Renal cortical epithelial cell (primary cell): ENCODE measurements at regions not wholly inside any gene's neighbourhood (a gene's known extent, or its start where the extent isn't known, plus 50 kb on each side); places are given as distances from the start of the nearest gene placed in this dataset.
"Not testable (repeated sequence)": the region's sequence is repeated elsewhere in the genome, so short reads cannot be mapped to it uniquely, and the experiment has no call there.

ENCODE experiments used
- DNase-seq: peaks from one replicate; pipeline ENCODE4 v3.0.0-alpha.2; 2011; ENCODE audit warnings: low read depth

DNA sequence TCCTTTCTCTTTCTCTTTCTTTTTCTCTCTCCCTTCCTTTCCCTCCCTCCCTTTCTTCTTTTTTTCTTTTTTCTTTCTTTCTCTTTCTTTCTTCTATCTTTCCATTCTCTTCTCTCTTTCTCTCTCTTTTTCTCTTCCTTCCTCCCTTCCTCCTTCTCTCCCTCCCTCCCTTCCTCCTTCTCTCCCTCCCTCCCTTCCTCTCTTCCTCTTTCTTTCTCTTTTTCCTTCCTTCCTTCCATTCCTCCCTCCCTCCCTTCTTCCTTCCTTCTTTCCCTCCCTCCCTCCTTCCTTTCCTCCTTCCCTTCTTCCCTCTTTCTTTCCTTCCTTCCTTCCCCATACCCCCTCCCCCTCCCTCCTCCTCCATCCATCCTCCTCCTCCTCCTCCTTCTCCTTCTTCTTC lies 243.3 kb upstream of the CTNND2 start:
- no peak for DNase-seq

DNA sequence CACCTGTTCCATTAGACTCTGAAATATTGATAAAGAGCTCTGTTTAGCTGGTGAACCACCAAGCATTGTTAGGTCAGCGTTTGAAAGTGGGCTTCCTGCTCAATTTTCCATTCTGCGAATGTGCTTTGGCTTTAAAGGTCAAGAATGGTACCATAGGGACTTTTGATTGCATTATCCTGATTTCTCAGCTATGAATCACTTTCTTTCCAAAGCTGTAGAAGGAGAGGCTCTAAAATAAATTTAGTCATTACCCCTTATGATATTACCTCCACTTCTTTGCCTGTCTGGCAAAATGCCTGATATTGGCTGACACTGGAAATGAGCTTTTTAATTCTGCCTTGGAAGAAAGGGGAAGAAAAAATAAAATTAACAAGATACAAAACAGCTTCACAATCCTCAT lies 237.2 kb upstream of the CTNND2 start:
- no peak for DNase-seq

DNA sequence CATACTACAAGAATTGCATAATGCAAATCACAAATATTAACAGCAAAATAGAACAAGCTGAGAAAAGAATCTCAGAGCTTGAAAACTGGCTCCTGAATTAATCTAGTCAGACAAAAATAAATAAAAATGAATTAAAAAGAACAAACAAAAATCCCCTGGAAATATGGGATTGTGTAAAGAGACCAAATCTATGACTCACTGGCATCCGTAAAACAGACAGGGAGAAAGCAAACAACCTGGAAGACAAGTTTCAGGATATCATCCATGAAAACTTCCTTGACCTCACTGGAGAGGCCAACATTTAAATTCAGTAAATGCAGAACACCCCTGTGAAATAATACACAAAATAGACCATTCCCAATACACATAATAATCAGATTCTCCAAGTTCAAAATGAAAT lies 229.3 kb upstream of the CTNND2 start:
- no peak for DNase-seq

DNA sequence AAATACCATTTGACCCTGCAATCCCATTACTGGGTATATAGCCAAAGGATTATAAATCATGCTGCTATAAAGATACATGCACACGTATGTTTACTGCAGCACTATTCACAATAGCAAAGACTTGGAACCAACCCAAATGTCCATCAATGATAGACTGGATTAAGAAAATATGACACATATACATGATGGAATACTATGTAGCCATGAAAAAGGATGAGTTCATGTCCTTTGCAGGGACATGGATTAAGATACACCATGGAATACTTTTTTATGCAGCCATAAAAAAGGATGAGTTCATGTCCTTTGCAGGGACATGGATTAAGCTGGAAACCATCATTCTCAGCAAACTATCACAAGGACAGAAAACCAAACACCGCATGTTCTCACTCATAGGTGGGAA lies 226.8 kb upstream of the CTNND2 start:
- DNase-seq = not testable (repeated sequence)

DNA sequence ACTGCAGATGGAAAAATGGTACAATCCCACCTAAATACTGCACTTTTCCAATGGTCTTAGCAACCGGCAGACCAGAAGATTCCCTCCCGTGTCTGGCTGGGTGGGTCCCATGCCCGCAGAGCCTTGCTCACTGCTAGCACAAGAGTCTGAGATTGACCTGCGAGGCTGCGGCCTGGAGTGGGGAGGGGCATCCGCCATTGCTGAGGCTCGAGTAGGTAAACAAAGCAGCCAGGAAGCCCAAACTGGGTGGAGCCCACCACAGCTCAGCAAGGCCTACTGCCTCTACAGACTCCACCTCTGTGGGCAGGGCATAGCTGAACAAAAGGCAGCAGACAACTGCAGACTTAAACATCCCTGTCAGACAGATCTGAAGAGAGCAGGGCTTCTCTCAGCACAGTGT lies 221.6 kb upstream of the CTNND2 start:
- DNase-seq = no peak

DNA sequence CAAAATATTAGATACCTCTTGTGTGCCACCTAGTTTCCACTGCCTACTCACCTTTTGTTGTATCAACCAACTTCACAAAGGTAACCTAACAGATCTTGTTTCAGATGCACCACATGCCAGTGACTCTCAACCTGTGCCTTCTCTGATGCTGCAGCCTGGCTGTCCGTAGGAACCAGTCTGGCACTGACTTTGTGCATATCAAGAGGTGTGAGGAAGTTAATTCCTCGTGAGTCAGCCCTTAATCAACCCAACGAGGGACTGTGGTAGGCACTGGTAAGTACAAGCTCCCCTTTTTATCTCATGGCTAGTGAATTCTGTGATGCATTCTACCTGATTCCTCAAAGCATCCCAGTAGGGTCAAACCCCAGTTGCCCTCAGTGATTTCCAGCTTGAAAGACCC lies 215.4 kb upstream of the CTNND2 start:
- no peak for DNase-seq

DNA sequence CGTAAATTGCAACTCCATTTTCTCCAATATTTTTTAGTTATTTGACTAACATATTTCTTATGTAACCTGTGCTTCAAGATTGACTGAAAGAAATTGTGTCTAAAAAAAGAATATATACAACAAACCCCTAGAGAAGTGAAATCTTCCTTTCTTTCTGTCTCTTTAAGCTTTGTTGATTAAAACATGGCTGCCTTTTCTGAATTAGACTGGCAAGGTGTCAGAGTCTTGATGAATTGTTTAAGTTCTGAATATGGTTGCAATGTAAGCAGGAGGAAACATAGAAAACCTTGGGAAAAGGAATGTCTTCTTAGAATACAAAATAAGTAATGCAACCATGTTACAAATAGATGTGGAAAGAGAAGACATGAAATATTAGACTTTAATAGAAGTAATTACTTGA lies 209.8 kb upstream of the CTNND2 start:
- DNase-seq = no peak

DNA sequence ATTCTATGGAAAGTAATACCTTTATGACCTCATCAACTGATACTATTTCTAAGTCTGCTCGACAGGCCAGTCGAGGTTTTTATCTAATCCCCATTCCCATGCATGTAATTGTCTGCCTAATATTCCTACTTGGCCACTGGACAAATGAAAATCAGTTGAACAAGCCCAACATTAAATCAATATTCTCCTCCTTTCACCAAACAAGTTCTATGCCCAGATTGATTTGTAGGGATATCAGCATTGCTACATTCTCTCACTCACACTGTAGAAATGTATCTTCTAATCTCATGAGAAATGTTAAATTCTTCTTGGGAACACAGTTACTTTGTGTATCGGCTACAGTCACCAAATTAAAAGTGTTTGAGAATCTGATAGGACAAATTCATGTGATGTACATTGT lies 208.8 kb upstream of the CTNND2 start:
- DNase-seq = no peak

DNA sequence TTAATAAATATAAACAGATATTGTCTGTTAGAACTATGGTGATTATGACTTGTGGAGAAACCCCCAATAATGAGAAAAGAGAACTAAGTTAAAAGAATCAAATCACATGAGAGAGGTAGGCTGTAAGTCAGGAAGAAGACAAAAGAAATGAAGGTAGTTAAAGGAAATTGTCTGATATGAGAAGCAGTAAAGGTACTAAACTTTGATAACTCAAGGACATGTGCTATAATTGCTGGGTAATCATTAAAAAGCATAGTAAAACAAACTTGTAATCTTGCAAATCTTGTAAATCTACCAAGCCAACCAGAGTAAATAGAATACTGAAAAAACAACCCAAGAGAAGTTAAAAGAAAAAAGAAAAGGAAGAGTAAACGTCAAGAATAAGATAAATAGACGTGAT lies 207.0 kb upstream of the CTNND2 start:
- DNase-seq = no peak

DNA sequence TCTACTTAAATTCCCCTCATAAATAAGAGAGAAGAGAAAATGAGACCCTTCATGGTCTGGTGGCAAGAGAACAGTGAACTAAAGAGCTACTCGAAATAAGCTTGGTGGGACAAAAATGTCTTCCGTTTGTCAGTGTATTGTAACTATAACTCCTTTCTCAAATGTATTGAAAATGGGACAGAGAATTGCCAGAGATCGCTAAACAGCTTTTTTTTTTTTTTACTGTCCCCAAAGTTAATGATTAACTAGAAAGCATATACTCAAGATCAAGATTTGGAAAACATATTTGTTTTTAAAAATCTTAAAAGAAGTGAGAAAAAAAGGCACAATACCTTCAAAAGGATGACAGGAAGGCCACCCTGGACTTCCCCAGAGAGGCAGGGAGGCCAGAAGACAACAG lies 206.4 kb upstream of the CTNND2 start:
- no peak for DNase-seq

DNA sequence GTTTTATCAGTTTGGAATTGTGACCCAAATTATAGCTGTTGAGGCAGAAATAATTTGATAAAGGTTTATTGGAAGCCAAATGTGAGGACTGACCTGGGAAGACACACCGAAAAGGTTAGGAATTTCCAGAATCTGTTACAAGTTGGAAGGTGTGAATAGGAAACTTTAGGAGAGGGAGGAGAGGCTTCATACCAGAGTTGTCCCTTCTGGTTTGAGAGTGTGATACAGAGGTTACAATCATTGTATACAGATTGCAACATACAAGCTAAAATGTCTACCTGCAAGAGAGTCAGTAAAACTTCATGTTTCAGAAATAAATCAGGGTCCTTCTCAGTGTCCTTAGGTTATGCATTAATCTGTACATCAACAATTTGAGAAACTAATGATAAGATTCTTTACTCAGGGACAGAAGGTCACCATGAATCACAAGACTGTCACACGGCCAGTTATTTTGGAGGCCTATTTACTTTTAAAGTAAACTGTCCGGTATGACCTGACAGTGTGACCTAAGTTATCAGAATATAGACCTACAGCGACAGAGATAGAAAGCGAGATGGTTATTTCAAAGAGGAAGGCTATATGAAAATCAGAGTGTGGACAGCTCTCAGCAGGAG lies 204.9 kb upstream of the CTNND2 start:
- DNase-seq = no peak

DNA sequence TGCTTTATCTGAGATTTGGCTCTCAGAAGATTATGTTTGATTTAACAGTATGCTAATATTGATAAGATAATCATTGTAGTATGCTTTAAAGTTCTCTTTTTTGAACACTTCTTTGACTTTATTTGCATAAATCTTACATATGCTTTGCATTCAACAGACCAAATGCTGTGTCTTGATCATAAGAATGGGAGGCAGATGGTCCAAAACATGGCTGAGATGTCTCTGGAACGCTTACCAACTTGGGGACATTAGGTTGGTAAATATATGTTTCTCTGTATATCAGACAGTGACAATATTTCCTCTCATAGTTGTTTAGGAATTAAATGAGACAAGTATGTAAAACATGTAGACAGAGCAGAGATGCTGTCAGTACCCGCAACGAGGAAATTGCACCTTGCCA lies 197.9 kb upstream of the CTNND2 start:
- no peak for DNase-seq

DNA sequence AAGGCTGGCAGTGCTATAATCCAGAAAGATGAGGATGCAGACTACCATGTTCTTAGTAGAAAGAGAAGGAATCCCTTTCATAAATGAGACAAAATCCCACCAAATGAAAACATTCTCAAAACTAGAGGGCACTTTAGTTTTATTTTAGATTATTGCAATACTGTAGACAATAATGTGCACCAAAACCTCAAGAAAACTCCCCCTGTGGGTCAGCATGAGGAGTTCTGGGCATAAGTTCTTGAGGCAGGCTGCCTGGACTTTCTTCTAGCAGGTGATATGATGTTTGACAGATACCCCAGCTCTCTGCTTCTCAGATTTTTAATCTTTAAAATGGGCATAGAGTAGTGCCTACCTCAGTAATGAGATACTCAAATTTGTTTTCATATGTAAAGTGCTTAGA lies 196.3 kb upstream of the CTNND2 start:
- no peak for DNase-seq

DNA sequence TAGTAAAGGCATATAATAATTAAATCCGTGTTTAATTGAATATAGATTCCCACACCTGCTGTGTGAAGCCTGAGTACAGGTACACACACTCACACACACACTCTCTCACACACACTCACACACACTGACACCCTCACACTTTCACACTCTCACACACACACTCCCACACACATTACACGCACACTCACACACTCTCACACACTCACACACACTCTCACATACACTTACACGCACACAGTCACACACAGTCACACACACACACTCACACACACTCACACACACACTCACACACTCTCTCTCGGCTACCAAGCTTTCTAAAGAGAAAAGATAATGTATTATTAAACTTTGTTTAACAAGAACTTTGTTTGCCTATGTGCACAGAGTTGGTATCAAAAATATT lies 195.1 kb upstream of the CTNND2 start:
- no peak for DNase-seq

DNA sequence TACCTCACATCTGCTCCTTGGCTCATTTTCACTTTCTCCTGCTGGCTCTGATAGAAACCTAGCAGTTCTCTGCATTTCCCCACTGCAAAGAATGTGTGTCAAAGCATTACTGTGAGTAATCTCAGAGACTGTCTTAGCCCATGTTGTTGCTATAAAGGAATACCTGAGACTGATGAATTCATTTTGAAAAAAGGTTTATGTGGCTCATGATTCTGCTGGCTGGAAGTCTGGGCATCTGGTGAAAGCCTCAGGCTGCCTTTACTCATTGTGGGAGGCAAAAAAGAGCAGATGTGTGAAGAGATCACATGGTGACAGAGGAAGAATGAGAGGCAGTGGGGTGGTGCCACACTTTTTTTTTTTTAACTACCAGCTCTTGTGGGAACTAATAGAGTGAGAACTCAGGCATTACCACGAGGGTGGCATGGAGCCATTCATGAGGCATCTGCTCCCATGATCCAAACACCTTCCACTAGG lies 191.6 kb upstream of the CTNND2 start:
- DNase-seq = no peak

DNA sequence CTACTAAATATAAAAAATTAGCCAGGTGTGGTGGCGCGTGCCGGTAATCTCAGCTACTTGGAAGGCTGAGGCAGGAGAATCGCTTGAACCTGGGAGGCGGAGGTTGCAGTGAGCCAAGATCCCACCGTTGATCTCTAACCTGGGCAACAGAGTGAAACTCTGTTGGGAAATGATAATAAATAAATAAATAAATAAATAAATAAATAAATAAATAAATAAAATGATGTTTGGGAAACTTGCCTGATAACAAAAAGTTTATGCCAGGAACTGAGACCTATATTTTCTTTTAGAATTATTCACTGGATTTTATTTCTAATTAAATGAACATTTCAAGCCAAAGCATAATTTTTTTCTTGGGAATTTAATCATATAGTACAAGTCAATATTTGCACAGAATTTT lies 189.3 kb upstream of the CTNND2 start:
- no peak for DNase-seq

DNA sequence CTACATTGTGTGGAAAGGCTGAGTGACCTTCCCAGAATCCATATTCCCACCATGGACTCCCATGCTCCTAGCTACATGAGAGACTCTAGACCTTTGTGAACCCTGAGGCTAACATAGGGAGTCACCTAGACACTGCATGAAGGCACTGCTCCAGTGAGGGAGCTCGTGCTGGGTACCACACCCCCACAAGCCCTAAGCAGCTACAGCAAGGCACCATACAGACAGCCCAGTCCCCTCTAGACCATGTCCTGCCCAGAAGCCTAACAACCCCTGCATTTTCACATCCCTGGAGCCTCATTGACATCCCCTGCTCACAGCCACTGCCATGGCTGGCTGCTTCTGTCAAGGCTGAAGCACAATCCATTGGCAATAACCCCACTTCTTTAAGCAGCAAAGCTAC lies 176.5 kb upstream of the CTNND2 start:
- DNase-seq = no peak

DNA sequence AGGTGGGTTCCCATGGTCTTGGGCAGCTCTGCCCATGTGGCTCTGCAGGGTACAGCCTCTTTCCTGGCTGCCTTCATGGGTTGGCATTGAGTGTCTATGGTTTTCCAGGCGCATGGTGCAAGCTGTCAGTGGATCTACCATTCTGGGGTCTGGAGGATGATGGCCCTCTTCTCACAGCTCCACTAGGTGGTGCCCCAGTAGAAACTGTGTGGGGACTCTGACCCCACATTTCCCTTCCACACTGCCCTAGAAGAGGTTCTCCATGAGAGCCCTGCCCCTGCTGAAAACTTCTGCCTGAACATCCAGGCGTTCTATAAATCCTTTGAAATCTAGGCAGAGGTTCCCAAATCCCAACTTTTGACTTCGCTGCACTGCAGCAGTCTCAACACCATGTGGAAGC lies 174.0 kb upstream of the CTNND2 start:
- not testable (repeated sequence) for DNase-seq

DNA sequence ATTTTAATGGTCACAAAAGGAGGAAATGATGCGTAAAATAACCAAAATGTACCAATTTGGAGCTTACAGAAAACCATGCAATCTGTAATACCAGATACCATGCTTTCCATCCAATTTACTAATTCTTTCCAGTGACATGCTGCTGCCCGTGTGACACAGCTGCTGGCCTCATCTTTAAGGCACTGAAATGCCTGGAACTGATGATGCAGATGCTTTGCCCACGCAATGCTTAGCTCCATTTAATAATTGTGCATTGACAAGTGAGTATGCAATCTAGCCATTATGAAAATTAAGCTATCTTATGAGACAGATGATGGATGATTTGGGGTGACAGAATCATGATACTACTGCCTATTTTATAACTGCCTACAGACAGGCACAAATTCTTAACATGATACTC lies 169.2 kb upstream of the CTNND2 start:
- DNase-seq = no peak

DNA sequence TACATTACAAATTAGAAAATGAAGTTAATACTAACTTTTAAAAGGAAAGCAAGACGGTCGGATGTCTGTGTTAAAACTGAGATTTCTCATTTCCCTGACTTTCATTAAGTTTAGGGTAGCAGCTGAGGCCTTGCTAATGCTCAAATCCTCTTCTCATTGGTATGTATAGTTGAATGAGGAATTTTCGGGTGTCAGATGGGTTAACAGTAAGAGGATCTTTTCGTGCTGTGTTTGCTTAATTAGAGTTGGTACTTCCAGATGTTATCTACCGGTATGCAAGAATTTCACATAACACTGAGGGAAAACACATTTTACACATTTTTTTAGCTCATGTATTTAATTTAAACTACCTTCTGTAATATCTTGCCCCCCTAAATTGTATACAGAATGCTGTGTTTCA lies 168.2 kb upstream of the CTNND2 start:
- DNase-seq = no peak

DNA sequence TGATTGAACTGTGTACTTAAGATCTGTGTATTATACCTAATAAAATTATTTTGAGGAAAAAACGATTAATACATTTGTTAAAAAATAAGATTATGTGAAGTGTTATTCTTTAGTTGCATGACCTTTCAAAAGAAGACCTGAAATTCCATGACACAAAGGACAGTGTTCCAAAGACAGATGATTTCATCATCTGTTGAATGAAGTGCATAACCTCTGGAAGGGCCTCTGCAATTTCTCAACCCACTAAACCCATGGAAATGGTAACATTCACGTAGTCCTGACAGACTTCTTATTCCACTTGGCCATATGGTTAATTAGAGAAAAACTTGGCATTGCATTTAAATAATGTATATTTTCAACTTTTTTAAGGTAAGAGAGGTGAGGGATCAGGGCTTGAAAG lies 167.2 kb upstream of the CTNND2 start:
- no peak for DNase-seq

DNA sequence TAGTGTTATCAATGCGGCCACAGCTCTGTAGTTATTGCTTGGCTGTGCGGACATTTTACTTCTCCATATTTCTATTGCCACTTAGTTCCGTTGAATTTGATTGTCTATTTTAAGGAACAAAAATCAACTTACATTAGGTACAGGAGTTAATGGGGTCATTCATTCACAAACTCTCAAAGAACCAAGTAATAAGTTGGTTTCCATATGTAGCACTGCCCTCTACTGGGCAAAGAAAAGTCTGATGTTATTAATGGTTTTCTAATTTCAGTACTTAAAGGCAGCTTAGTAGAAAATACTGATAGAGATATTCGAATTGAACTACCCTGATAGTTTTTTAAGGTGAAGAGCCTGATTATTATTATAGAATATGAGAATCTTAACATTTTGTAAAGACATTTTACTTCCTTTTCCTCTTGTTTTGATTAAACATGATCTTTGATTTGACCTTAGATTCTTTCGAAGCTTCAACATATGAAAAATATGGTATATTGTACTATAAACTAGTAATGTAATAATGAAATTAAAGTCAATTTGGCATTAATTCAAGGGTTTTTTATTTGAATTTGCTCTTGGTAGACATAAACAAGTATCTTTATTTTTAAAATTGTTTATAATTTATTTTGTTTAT lies 119.5 kb upstream of the CTNND2 start:
- peak; percentile 32 for DNase-seq

DNA sequence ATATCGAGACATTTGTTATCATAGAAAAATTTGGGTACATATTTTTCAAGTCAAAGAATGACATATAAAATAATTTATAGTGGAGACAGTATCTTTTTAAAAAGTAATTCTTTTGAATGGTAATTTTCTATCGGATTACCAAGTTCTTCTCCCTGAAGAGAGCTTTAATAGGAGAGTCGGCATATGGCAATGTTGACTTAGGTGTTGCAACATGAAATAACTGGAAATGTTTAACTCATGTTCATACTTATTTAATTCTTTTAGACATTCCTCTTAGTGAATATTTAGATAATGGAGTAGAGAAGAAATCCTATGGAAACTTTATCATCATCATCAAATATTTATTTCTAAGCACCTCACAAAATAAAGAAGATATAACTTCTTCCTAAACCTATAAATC lies 118.2 kb upstream of the CTNND2 start:
- DNase-seq = no peak

DNA sequence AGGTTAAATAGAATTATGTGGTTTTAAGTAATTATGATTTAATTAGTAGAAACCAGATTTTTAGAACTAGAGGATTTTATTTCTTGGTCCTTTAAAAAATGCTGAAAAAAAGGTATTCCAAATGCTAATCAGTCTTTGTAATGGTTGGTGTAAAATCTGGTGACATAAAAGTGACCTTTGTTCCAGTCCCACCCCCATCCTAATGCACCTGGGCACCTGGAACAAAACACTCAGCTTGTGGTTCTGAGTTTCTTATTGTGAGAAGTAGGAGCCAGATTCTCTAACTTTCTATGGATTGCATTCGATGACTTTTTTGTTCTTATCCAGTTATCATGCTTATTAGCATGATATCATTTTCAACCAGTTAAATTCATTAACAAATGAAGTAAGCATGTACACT lies 115.1 kb upstream of the CTNND2 start:
- DNase-seq = no peak
